GM13977 (cell line): ENCODE measurements at regions not wholly inside any gene's neighbourhood (a gene's known extent, or its start where the extent isn't known, plus 50 kb on each side); places are given as distances from the start of the nearest gene placed in this dataset.

Source experiments
- DNase-seq: peaks from one replicate; pipeline ENCODE4 v3.0.0; 2012; ENCODE audit warnings: low spot score
- CTCF ChIP-seq: IDR thresholded peaks from 2 replicates; pipeline ENCODE4 v1.5.1; 2012; ENCODE audit warnings: mild to moderate bottlenecking, control low read depth; ENCODE audit not compliant: insufficient read depth; ENCODE audit errors: extremely low read depth, missing control alignments
- in situ Hi-C: fragments of 300-500 bp; cut with MboI; formaldehyde crosslinking; loops from one replicate; pipeline ENCODE4 v1.12.0; 2022; ENCODE audit warnings: low sequenced_read_pairs, low pct_unique_long_range_greater_than_20kb, mixed read lengths, inconsistent platforms; ENCODE audit not compliant: unreplicated experiment

- in situ Hi-C loops, result no loop called here
- TF ChIP-seq CTCF, result no peak
- no peak for DNase-seq
Measured at GRCh38 chr10:29957236-29957635, 102.2 kb downstream of the JCAD start.

GRCh38 chr10:29956335-29956924, 103.0 kb downstream of the JCAD start:
- TF ChIP-seq CTCF, result no peak
- no peak for DNase-seq
- in situ Hi-C loops, result no loop called here

GRCh38 chr10:29955329-29955935, 104.0 kb downstream of the JCAD start:
- TF ChIP-seq CTCF, result no peak
- DNase-seq, result no peak
- in situ Hi-C loops, result no loop called here

GRCh38 chr10:29951441-29951931, 107.9 kb downstream of the JCAD start:
- no peak for TF ChIP-seq CTCF
- in situ Hi-C loops, result no loop called here
- DNase-seq, result no peak

GRCh38 chr10:29950391-29950790, 109.0 kb downstream of the JCAD start:
- TF ChIP-seq CTCF, result no peak
- in situ Hi-C loops, result no loop called here
- no peak for DNase-seq

- DNase-seq, result no peak
- in situ Hi-C loops, result no loop called here
- no peak for TF ChIP-seq CTCF
Measured at GRCh38 chr10:29949411-29950011, 109.9 kb downstream of the JCAD start.
